Hepatocyte (in vitro differentiated cells): ENCODE measurements at regions not wholly inside any gene's neighbourhood (a gene's known extent, or its start where the extent isn't known, plus 50 kb on each side); places are given as distances from the start of the nearest gene placed in this dataset.

Source experiments
- CTCF ChIP-seq: fragments of 200-600 bp; sonication (generic); IDR thresholded peaks from 2 replicates; pipeline ENCODE4 v1.5.1; 2016; ENCODE audit warnings: antibody characterized with exemption, mild to moderate bottlenecking; ENCODE audit not compliant: poor library complexity
- EZH2 ChIP-seq: fragments of 200-600 bp; sonication (generic); IDR thresholded peaks from 2 replicates; pipeline ENCODE4 v1.6.1; 2016; ENCODE audit warnings: antibody characterized with exemption, mild to moderate bottlenecking, borderline replicate concordance

GRCh38 chr3:117104381-117104780 is 394.8 kb downstream of the TUSC7 start:
- TF ChIP-seq EZH2 (no peak), CTCF (no peak)
